ENCODE measurements at regions not wholly inside any gene's neighbourhood (a gene's known extent, or its start where the extent isn't known, plus 50 kb on each side); places are given as distances from the start of the nearest gene placed in this dataset.

DNA sequence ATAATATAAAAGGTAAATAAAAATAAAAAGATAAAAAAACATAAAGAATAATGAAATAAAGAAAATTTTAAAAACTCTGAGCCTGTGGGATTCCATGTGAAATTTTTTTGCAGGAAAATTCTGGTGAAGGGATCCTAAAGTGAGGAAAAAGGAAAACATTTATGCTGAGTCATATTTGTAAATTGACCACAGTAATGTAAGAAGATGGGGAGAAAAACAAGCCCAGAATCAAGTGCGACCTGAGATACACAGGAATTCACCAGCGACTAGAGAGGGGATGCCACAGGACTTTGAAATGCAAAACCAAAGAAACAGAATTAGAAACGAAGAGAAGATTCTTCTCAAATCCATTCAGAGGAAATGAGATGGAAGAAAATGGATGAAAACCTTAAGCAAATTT, 133.8 kb upstream of the PFKP start:
- TF ChIP-seq, protein P1, sequence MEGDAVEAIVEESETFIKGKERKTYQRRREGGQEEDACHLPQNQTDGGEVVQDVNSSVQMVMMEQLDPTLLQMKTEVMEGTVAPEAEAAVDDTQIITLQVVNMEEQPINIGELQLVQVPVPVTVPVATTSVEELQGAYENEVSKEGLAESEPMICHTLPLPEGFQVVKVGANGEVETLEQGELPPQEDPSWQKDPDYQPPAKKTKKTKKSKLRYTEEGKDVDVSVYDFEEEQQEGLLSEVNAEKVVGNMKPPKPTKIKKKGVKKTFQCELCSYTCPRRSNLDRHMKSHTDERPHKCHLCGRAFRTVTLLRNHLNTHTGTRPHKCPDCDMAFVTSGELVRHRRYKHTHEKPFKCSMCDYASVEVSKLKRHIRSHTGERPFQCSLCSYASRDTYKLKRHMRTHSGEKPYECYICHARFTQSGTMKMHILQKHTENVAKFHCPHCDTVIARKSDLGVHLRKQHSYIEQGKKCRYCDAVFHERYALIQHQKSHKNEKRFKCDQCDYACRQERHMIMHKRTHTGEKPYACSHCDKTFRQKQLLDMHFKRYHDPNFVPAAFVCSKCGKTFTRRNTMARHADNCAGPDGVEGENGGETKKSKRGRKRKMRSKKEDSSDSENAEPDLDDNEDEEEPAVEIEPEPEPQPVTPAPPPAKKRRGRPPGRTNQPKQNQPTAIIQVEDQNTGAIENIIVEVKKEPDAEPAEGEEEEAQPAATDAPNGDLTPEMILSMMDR (IDR thresholded peaks at IDR 0.05), result no peak
- no peak for TF ChIP-seq EZH2 (IDR thresholded peaks at IDR 0.05)
